SIG-M5 treated with dmso at 0.1 percent for 504 hours (cell line): ENCODE measurements at regions not wholly inside any gene's neighbourhood (a gene's known extent, or its start where the extent isn't known, plus 50 kb on each side); places are given as distances from the start of the nearest gene placed in this dataset.
"Not testable (repeated sequence)": the region's sequence is repeated elsewhere in the genome, so short reads cannot be mapped to it uniquely, and the experiment has no call there.

Experiments used
- DNase-seq: peaks from one replicate; lab custom pipeline; 2025; ENCODE audit not compliant: unreplicated experiment; lab: John Stamatoyannopoulos, UW

DNA sequence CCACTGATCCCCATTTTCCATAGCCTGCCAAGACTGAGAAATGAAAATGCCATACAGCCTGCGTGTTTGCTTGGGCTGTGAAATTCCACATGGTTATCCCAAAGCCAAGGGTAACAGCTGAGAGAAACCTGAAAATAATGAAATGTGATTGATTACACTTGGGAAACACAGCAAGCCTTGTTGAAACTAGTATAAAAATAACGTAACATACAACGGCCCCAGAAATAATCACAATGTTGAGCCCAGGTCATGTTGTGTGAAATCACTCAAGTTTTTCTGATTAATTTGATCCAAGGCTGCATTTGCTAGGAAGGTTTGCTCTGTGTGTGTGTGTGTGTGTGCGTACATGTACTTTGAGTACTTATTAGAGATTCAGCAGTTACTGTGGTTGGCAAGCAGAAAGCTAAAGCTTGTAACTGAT lies 269.0 kb downstream of the OXSM start:
- no peak for DNase-seq

DNA sequence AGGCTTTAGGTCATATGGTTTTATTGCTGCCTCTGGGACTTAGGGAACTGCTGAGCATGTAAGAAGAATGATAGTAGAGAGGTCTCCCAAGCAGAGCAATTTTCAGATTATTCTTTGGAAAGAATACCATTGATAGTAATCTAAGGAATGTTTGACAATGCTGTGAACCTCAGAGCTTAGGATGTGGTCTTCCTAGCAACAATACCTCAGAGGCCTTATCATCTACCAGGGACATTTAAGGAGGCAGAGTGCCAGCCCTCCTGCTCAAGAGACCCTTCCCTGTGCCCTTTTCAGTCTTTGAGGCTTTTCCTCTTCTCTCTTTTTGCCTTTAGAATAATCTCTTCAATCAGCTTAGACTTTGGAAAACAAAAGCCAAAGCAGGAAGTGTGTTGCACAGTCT lies 272.1 kb downstream of the OXSM start:
- no peak for DNase-seq

DNA sequence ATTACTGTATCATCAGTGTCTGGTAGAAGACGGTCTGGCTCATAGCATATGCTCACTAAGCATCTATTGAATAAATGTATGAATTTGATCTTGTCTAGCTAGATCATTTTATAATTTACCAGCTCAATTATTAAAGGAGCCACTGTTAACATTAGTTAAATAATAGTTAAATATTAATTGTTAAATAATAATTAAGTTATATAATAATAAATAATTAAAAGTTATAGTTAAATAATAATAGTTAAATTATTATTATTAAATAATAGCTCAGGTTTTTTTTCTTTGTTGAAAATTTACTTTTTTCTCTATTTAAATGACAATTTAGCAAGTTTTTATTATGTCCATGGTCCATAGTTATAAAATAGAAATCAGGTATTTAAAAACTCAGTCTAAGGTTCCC lies 274.4 kb downstream of the OXSM start:
- no peak for DNase-seq

DNA sequence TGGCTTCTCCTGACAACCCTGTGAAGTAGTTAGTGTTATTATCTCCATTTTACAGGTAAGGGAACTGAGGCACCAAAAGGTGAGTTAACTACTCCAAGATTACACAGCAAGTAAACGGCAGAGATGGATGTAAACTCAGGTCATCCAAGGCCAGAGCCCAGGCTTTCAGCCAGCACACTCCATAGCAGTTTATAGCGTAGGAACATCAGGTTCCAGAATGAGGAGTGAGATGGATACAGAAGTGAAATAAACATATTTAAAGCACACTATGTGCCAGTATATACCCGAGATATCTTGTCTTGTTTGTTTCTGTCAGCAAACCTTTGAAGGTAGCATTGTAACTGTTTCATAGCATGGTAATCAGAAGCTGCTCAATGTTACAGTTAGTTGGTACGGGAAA lies 279.0 kb downstream of the OXSM start:
- DNase-seq, result no peak

DNA sequence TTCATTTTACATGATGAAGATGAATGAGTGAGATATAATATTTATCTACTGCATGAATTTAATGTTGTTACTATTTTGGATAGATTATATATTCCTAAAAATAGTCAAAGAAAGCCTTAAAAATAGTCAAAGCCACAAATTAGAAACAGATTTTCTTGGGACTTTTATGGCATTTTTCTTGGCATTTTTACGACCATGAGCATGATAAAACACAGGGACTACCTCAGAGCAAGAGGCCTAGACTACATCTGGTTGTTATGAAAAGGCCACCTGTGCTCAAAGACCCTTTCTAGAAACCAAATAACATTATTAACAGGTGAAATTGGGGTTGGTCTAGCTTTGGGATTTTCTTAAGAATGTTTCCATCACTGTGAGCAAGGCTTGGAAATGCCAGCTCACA lies 281.0 kb downstream of the OXSM start:
- no peak for DNase-seq

DNA sequence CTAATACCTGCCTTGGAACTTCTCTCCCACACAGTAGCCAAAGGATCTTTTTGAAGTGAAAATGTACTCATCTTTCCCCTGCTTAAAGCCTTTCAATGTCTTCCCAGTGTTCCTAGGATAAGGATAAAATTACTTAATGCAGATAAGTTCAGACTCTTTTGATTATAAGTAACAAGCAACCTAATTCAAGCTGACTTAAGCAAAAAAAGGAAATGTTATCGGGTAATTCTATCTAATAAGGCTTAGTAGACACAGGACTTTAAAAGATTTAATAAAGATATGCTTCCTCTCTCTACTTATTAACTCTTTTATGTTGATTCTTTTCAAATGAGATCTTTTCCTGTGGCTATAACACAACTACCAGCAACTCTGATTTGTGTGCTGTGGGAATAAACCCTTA lies 284.2 kb downstream of the OXSM start:
- no peak for DNase-seq

DNA sequence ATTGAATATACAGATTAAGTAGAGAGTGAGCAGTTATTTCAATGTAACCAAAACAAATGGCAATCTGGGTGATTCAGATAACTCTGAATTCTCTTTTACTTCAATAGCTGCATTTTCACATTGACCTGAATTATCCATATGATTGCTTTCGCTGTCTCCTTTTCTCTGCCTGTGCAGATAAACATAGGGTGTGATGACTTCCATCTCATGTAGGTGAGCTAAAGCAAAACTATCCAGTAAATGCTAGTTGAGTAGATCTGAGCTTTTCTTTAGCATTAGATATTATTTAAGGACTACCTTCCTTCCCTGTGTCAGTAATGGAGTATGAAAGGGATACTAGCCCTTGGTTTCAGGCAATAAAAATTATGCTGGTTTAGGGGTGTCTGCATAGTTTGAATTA lies 288.6 kb downstream of the OXSM start:
- DNase-seq, result no peak

DNA sequence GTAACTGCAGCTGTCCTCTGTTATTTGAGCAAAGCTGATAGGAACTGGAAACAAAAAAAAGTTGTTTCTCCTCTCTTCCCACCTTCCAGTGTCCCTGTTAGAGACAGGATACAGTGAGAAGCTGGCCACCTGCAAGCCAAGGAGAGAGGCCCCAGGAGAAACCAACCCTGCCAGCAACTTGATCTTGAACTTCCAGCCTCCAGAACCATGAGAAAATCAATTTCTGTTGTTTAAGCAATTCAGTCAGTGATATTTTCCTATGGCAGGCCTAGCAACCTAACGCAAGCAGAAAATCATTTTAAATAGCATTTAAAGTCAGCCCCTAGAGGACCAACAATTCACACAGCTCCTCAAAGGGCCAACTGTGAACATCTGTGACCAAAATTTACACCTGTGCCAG lies 291.3 kb downstream of the OXSM start:
- DNase-seq, result no peak

DNA sequence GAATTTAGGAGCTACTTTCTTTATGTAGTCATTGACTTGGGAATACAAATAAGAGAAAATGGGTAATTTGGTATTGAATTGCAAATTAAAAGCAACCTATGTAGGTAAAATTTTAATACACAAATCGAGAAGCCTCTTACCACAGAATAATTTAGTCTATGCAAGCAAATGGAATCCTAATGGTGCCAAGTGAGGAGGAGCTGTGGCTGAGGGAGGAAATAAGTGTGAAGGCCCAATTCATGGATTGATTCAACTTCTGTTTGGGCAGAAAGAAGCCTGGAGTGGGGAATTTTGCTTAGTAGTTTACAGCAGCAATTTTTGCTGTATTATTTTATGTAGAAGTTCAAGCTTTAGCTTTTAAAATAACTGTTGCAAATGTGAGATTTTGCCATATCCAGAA lies 291.9 kb downstream of the OXSM start:
- no peak for DNase-seq

DNA sequence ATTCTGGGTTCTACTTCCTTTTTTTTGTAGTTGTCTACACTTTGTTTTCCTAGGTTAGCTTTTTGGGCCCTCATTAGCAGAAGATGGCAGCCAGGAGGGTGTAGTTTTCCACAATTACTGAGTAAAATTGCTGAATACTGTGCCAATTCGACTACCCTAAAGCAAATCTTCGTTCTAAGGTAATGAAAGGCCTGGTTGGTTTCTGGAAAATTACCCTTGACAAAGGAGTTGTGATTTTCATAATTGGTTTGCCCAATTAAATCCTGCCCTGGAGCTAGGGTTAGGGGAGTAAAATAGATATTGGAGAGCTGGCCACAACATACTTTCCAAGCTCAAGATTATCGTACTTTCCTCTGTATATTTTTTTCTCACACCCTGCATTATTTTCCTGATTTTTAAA lies 293.0 kb downstream of the OXSM start:
- DNase-seq, result no peak

DNA sequence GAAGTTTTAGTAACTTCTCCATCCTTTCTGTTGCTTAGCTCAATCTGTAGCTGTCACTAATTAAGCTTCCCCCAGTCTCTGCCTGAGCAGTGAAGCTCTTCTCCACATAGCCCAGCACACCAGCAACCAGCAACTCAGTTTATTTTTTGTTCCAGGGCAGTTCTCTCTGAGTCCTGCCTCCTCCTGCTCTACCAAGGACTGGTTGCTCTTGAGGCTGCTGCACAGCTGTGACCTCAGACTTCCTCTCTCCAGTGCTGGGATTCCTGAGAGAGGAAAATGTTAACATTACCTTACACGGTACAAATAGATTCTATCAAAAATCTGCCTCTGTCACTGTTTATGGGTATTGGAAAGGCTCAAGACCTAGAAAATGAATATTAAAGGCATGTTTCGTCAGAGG lies 294.7 kb downstream of the OXSM start:
- DNase-seq, result no peak

DNA sequence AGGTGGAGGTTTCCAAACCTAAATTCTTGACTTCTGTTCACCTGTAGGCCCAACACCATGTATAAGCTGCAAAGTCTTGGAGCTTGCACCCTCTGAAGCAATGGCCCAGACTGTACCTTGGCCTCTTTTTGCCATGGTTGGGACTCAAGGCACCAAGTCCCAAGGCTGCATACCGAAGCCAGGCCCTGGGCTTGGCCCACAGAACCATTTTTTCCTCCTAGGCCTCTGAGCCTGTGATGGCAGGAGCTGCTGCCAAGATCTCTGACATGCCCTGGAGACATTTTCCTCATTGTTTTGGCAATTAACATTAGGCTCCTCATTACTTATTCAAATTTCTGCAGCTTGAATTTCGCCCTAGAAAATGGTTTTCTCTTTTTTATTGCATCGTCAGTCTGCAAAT lies 297.9 kb downstream of the OXSM start:
- no peak for DNase-seq

DNA sequence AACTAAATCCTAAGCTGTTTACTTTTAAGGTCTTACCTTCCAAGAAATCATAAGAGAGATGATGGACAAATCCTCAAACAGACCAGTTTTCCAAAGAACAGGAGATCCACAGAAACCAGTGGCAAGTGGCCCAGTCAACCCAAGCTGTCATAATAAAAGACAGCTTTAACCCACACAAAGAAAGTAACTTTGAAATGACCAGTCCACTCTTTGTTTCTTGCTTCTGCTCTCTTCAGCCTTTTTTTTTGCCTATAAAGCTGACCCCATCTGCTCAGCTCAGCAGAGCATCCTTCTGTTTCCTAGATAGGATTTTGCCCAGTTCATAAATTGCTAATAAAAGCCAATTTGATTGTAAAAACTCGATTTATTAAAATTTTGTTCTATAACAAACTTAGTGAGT lies 299.4 kb downstream of the OXSM start:
- no peak for DNase-seq

DNA sequence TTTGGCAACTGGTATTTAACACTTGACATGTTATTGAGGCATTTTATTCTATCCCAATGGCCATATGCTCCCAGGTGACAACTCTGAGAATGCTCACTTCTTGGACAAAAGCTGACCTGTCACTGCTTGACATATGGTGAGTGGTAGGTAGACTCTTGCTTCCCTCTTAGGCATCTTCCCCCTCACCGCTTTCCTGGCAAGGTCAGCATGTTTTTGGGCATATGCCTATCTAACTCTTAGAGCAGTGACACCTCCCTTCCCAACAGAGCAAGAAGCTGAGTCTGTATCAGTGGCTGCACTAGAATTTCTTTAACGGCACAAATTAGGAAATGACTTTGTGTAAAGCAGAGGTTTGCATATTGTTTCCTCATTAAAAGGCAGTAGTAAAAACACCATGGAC lies 300.7 kb downstream of the OXSM start:
- DNase-seq, result no peak

DNA sequence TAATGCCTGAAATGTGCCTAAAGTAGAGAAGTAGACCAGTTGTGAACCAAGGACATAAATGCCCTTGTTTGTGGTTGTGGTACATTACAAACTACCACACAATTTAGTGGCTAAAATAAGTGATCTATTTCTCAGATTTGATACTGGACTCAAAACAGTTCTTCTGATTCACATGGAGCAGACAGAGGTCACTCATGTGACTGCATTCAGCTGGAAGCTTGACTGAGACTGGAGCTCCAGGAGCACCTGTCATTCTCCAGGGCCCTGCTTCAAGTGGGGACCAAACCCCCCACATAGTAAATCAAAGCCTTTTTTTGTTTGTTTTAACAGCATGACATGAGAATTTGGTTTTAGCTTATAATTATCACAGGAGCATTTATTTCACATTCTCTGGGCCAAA lies 301.2 kb downstream of the OXSM start:
- no peak for DNase-seq

DNA sequence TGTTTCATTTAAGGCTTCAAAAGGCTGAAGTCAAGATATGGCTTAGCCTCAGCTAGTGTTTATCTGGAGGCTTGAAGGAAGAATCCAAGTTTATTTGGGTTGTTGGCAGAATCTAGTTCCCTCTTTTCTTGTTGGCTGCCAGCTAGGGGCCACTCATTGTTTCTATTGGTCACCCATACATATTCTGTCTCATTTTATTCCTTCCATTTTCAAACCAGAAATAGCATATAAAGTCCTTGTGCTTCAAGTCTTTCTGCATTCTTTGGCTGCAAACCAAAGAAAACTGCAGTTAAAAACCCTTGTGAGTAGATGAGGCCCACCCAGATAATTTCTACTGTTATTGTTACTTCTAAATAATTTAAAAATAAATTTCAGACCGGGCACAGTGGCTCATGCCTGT lies 301.7 kb downstream of the OXSM start:
- DNase-seq, result no peak

DNA sequence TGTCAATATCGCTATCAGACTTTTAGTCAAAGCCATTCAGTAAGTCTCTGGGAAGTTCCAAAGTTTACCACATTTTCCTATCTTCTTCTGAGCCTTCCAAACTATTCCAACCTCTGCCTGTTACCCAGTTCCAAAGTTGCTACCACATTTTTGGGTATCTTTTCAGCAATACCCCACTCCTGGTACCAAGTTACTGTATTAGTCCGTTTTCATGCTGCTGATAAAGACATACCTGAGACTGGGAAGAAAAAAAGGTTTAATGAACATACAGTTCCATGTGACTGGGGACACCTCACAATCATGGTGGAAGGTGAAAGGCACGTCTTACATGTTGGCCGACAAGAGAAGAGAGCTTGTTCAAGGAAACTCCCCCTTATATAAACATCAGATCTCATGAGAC lies 307.2 kb downstream of the OXSM start:
- not testable (repeated sequence) for DNase-seq

DNA sequence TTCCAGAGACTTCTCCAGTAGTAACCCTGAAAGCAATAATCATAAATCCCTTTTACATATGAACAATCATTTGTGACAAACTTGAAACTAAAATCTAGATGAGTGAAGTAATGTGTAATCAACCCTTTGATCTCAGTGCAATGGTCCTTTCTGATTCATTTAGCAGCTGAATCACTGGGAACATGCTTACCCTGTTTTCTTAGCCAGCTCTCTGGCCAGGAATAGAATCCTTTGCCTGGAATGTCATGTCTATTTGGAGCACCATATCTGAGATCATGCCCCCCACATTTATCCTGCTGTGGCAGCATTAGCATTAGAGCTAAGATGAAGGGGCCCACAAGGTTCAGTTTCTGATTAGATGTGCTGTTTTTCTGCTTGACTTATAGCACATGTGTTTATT lies 309.8 kb downstream of the OXSM start:
- DNase-seq, result no peak

DNA sequence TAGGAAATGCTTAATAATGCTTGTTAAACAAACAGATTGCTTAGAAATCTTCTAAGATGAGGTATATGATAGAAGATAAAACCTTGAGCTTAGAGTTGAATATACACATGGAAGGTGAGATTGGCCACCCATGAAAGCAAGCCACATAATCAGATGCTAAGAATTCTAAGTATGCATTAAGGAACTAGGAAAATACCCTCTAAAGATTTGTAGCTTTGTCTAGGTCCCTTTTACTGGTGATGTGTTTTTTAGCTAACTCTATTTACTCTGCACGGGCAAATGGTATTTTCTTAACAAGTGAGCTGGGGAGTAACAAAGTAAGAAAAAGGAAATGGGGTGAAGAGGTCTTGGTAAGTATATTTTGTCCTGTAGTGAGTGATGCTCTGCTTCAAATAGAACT lies 310.3 kb downstream of the OXSM start:
- no peak for DNase-seq

DNA sequence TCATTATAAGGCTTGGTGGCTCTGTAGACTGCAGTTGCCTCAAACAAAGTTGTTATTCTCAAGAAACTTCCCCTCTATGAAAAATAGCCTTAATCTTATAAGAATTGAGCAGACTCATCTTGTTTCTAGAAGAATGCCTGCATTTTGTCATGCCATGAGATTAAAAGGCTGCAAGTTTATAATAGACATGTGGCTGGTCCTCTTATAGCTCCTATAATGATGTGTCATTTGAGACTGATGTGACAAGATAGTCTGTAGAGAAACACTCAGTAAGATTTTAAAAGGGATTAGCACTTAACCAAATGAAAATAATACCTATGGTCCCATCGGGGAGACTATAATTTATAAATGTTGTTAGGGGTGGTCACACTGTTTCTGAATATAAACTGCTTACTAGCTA lies 312.5 kb downstream of the OXSM start:
- DNase-seq, result no peak

DNA sequence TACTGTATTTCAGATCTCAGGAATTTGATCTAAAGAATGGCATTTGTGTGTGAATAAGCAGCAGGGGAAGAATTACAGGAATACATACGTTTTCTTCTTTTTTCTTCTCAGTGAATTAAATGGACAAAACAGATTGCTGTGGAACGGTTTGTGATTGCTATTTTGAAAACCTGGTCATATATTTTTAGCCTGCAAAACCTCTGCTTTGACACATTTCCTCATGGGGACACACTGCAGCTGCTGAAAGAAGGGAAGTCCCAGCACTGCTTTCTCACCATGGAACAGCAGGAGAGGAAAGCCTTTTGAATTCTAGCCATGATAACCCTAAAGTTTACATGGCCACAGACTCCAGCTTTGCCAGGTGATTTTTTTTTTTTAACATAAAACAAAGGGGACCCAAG lies 315.0 kb downstream of the OXSM start:
- DNase-seq, result no peak

DNA sequence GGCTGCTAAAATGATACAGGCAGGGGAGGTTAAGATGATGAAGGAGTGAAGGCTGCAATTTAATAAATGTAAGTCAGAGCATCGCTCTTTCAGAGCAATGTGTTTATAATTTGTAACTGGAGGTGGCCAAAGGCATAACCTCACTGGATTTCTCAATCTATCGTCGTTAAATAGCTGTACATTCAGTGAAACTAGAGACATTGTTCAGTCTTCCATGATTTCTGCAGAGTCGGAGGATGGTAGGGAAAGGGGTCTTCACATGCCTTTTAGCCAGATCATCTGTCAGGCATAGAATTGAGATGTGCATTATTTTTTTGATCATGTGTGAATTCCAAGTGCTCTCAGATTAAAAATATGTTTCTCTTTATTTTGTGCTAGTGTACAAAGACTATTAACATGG lies 315.4 kb downstream of the OXSM start:
- DNase-seq, result no peak

DNA sequence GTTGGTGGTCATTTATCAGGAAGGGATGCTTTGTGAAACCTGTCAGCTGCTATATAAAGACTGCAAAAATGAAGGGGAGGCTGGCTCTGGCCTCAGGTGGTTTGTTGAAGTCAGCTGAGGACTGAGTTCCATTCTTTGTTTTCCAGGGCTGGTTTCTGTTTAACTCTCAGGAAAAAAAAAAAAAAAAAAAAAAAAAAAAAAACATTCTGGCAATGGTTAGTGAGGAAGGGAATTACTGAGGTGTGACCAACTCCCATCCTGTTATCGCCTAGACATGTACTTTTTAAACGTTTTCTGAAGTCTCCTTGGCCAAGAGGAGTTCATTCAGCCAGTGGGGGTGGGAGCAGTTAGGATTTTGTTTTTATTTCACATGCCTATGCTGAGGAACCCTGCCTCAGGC lies 316.3 kb downstream of the OXSM start:
- DNase-seq, result no peak

DNA sequence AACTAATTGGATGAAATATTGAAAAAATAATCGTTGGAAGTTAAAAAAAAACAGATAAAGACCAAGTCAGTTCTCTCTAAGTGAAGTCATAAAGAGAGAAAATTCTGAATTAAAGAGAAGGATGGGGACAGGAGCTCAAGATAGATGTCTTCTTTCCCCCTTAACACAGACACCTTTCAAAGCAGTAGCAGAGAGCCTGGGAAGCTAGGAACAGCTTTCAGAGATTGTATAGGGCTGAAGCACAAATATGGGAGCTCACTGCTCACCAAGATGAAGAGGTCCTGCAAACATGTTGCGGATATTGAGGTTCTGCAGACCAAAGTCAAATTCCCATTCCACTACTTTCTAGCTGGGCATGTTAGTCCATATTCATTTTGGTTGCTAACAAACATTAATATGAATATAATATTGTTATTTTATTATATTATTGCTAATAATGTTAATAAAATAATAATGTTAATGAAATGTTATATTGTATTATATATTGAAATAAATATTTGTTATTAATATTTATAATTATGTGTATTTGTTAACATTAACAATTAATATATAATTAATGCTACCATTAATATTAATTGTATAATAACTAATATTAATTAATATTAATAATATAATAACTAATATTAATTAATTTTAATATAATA lies 319.1 kb downstream of the OXSM start:
- DNase-seq, result no peak
